BE2C (cell line): ENCODE measurements at regions not wholly inside any gene's neighbourhood (a gene's known extent, or its start where the extent isn't known, plus 50 kb on each side); places are given as distances from the start of the nearest gene placed in this dataset.
"Not testable (repeated sequence)": the region's sequence is repeated elsewhere in the genome, so short reads cannot be mapped to it uniquely, and the experiment has no call there.

Source experiments
- DNase-seq: peaks from one replicate; pipeline ENCODE4 v3.0.0-alpha.2; 2020
- H3K27me3 ChIP-seq: fragments of 250-450 bp; sonication (Bioruptor Pico); 2 replicates; pipeline ENCODE4 v1.5.1; 2020; ENCODE audit warnings: mild to moderate bottlenecking
- H3K36me3 ChIP-seq: fragments of 250-450 bp; sonication (Bioruptor Pico); 2 replicates; pipeline ENCODE4 v1.5.1; 2020; ENCODE audit warnings: mild to moderate bottlenecking
- H3K4me1 ChIP-seq: fragments of 250-450 bp; sonication (Bioruptor Pico); 2 replicates; pipeline ENCODE4 v1.5.1; 2020
- H3K4me3 ChIP-seq: 2 replicates; pipeline ENCODE4 v1.5.1; 2011; ENCODE audit warnings: low read depth, low read length
- H3K9me3 ChIP-seq: fragments of 250-450 bp; sonication (Bioruptor Pico); 2 replicates; pipeline ENCODE4 v1.5.1; 2020
- TF ChIP-seq, protein P1 (sequence below): IDR thresholded peaks from 2 replicates; pipeline ENCODE4 v1.5.1; 2012; ENCODE audit warnings: mild to moderate bottlenecking, low read depth, low read length

GRCh38 chr2:210730672-210731071, 174.3 kb downstream of the CPS1 start:
- Histone ChIP-seq H3K9me3 (no peaks in the 10 kb centered on the region), H3K4me3 (no peak overlapping the region), H3K4me1 (no peaks in the 10 kb centered on the region), H3K36me3 (no peaks in the 10 kb centered on the region), H3K27me3 (no peaks in the 10 kb centered on the region)
- no peak for DNase-seq
- TF ChIP-seq, protein P1, sequence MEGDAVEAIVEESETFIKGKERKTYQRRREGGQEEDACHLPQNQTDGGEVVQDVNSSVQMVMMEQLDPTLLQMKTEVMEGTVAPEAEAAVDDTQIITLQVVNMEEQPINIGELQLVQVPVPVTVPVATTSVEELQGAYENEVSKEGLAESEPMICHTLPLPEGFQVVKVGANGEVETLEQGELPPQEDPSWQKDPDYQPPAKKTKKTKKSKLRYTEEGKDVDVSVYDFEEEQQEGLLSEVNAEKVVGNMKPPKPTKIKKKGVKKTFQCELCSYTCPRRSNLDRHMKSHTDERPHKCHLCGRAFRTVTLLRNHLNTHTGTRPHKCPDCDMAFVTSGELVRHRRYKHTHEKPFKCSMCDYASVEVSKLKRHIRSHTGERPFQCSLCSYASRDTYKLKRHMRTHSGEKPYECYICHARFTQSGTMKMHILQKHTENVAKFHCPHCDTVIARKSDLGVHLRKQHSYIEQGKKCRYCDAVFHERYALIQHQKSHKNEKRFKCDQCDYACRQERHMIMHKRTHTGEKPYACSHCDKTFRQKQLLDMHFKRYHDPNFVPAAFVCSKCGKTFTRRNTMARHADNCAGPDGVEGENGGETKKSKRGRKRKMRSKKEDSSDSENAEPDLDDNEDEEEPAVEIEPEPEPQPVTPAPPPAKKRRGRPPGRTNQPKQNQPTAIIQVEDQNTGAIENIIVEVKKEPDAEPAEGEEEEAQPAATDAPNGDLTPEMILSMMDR, result no peak

GRCh38 chr2:210746826-210747225, 190.4 kb downstream of the CPS1 start:
- H3K4me1 ChIP-seq, H3K9me3 ChIP-seq, H3K4me3 ChIP-seq, H3K36me3 ChIP-seq, H3K27me3 ChIP-seq: not testable (repeated sequence)
- DNase-seq, result peak; percentile 53

DNA sequence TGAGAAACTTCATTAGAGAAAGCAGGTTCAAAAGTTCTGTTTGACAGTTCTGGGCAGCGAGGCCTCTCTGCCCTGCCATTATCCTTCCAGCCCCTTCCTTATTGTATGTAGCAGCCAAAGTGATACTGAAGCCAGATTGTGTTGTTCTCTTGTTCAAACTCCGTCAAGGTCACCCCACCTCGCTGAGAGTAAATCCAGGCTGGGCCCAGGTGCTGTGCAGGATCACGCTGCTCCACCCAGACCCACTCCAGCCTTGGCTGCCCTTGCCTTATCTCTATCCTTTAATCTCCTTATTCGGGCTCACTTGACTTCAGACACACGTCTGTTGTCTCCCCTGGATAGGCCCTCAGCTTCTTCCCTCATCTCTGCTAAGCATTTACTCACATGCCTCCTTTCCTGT, 196.1 kb downstream of the CPS1 start:
- Histone ChIP-seq H3K27me3 (no peaks in the 10 kb centered on the region), H3K4me1 (no peaks in the 10 kb centered on the region), H3K4me3 (no peak overlapping the region), H3K9me3 (no peaks in the 10 kb centered on the region), H3K36me3 (no peaks in the 10 kb centered on the region)
- TF ChIP-seq, protein P1, result no peak
- no peak for DNase-seq

GRCh38 chr2:210753386-210753785, 197.0 kb downstream of the CPS1 start:
- DNase-seq, result no peak
- Histone ChIP-seq H3K4me3 (no peak overlapping the region), H3K36me3 (no peaks in the 10 kb centered on the region), H3K4me1 (no peaks in the 10 kb centered on the region), H3K9me3 (no peaks in the 10 kb centered on the region), H3K27me3 (no peaks in the 10 kb centered on the region)
- TF ChIP-seq, protein P1, result no peak

- Histone ChIP-seq H3K4me1 (no peaks in the 10 kb centered on the region), H3K9me3 (no peaks in the 10 kb centered on the region), H3K27me3 (no peaks in the 10 kb centered on the region), H3K36me3 (no peaks in the 10 kb centered on the region), H3K4me3 (no peak overlapping the region)
- DNase-seq, result no peak
- TF ChIP-seq, protein P1, result no peak
Observed at GRCh38 chr2:210756855-210757254, 200.5 kb downstream of the CPS1 start.

DNA sequence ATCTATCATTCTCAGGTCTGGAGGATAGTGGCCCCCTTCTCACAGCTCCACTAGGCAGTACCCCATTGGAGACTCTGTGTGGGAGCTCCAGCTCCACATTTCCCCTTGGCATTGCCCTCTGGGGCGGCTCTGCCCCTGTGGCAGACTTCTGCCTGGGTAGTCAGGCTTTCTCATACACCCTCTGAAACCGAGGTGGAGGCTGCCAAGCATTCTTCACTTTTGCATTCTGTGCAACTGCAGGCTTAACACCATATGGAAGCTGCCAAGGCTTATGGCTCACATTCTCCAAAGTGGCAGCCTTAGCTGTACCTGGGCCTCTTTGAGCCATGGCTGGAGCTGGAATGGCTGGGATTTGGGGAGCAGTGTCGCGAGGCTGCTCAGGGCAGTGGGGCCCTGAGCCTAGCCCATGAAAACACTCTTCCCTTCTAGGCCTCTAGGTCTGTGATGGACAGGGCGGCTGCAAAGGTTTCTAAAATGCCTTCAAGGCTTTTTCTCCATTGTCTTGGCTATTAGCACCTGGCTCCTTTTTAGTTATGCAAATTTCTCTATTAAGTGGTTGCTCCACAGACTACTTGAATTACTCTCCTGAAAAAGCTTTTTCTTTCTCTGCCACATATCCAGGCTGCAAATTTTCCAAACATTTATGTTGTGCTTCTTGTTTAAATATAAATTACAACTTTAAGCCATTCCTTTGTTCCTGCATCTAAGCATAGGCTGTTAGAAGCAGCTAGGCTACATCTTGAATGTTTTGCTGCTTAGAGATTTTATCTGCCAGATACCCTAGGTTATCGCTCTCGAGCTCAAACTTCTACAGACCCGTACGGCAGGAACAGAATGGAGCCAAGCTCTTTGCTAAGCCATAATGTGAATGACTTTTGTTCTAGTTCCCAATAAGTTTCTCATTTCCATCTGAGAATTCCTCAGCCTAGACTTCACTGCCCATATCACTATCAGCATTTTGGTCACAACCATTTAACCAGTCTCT, 206.5 kb downstream of the CPS1 start:
- Histone ChIP-seq H3K4me1 (no peaks in the 10 kb centered on the region), H3K4me3 (no peak overlapping the region), H3K36me3 (no peaks in the 10 kb centered on the region), H3K27me3 (no peaks in the 10 kb centered on the region), H3K9me3 (no peaks in the 10 kb centered on the region)
- DNase-seq, result no peak
- TF ChIP-seq, protein P1, result no peak
